ENCODE measurements at regions not wholly inside any gene's neighbourhood (a gene's known extent, or its start where the extent isn't known, plus 50 kb on each side); places are given as distances from the start of the nearest gene placed in this dataset.

DNA sequence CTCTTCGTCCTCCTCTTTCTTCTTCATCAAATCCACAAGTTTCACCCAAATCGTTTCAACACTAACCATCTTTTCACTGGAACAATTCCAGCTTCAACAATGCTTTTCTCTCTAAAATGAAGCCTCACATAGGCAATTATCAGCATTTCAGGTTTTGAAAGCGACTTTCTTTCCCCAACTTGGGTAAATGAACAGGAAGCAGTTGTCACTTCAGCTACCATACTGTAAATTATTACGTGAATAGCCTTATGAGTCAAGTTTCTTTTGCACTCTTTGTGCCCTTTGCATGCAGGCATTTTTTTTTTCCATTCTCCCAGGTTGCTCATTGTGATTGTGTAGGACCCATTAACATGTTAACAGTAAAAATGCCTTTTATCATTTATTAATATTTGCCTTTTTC, 121.7 kb upstream of the BTBD3 start:
- no peak for TF ChIP-seq ZBTB21 (CRISPR knock-in tag; IDR thresholded peaks at IDR 0.05; ENCODE audit: borderline replicate concordance)
- TF ChIP-seq, protein P1, sequence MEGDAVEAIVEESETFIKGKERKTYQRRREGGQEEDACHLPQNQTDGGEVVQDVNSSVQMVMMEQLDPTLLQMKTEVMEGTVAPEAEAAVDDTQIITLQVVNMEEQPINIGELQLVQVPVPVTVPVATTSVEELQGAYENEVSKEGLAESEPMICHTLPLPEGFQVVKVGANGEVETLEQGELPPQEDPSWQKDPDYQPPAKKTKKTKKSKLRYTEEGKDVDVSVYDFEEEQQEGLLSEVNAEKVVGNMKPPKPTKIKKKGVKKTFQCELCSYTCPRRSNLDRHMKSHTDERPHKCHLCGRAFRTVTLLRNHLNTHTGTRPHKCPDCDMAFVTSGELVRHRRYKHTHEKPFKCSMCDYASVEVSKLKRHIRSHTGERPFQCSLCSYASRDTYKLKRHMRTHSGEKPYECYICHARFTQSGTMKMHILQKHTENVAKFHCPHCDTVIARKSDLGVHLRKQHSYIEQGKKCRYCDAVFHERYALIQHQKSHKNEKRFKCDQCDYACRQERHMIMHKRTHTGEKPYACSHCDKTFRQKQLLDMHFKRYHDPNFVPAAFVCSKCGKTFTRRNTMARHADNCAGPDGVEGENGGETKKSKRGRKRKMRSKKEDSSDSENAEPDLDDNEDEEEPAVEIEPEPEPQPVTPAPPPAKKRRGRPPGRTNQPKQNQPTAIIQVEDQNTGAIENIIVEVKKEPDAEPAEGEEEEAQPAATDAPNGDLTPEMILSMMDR (IDR thresholded peaks at IDR 0.05): no peak
- TF ChIP-seq, protein P2, sequence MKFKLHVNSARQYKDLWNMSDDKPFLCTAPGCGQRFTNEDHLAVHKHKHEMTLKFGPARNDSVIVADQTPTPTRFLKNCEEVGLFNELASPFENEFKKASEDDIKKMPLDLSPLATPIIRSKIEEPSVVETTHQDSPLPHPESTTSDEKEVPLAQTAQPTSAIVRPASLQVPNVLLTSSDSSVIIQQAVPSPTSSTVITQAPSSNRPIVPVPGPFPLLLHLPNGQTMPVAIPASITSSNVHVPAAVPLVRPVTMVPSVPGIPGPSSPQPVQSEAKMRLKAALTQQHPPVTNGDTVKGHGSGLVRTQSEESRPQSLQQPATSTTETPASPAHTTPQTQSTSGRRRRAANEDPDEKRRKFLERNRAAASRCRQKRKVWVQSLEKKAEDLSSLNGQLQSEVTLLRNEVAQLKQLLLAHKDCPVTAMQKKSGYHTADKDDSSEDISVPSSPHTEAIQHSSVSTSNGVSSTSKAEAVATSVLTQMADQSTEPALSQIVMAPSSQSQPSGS (CRISPR knock-in tag; IDR thresholded peaks at IDR 0.05; ENCODE audit: borderline replicate concordance, low read depth): no peak
- TF ChIP-seq, protein P3, sequence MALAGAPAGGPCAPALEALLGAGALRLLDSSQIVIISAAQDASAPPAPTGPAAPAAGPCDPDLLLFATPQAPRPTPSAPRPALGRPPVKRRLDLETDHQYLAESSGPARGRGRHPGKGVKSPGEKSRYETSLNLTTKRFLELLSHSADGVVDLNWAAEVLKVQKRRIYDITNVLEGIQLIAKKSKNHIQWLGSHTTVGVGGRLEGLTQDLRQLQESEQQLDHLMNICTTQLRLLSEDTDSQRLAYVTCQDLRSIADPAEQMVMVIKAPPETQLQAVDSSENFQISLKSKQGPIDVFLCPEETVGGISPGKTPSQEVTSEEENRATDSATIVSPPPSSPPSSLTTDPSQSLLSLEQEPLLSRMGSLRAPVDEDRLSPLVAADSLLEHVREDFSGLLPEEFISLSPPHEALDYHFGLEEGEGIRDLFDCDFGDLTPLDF (CRISPR knock-in tag; IDR thresholded peaks at IDR 0.05): no peak
- TF ChIP-seq, protein P4, sequence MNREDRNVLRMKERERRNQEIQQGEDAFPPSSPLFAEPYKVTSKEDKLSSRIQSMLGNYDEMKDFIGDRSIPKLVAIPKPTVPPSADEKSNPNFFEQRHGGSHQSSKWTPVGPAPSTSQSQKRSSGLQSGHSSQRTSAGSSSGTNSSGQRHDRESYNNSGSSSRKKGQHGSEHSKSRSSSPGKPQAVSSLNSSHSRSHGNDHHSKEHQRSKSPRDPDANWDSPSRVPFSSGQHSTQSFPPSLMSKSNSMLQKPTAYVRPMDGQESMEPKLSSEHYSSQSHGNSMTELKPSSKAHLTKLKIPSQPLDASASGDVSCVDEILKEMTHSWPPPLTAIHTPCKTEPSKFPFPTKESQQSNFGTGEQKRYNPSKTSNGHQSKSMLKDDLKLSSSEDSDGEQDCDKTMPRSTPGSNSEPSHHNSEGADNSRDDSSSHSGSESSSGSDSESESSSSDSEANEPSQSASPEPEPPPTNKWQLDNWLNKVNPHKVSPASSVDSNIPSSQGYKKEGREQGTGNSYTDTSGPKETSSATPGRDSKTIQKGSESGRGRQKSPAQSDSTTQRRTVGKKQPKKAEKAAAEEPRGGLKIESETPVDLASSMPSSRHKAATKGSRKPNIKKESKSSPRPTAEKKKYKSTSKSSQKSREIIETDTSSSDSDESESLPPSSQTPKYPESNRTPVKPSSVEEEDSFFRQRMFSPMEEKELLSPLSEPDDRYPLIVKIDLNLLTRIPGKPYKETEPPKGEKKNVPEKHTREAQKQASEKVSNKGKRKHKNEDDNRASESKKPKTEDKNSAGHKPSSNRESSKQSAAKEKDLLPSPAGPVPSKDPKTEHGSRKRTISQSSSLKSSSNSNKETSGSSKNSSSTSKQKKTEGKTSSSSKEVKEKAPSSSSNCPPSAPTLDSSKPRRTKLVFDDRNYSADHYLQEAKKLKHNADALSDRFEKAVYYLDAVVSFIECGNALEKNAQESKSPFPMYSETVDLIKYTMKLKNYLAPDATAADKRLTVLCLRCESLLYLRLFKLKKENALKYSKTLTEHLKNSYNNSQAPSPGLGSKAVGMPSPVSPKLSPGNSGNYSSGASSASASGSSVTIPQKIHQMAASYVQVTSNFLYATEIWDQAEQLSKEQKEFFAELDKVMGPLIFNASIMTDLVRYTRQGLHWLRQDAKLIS (CRISPR knock-in tag; IDR thresholded peaks at IDR 0.05; ENCODE audit: borderline replicate concordance): no peak
- no peak for TF ChIP-seq ESRRA (CRISPR knock-in tag; IDR thresholded peaks at IDR 0.05; ENCODE audit: borderline replicate concordance)
- no peak for TF ChIP-seq JUN (CRISPR knock-in tag; IDR thresholded peaks at IDR 0.05)
